ENCODE measurements at regions not wholly inside any gene's neighbourhood (a gene's known extent, or its start where the extent isn't known, plus 50 kb on each side); places are given as distances from the start of the nearest gene placed in this dataset.
A peak's percentile ranks its signal among the peaks of the same experiment; 100 is the strongest.

GRCh38 chr13:84917252-84917878 lies 881.9 kb downstream of the SLITRK6 start:
- H3K4me2 ChIP-seq: no peak overlapping the region
- no peak overlapping the region for H3K9ac ChIP-seq
- H3K4me3 ChIP-seq: no peak overlapping the region

GRCh38 chr13:84912720-84913119 lies 886.5 kb downstream of the SLITRK6 start:
- no peak overlapping the region for H3K4me3 ChIP-seq
- no peak overlapping the region for H3K9ac ChIP-seq
- no peaks in the 10 kb centered on the region for H3K36me3 ChIP-seq
- H3K4me1 ChIP-seq: no peaks in the 10 kb centered on the region
- H3K9me3 ChIP-seq (replicated peaks in 1 of 11): peaks cover 0 to 11% (median 6%) of the 10 kb centered on the region in 11 experiments; a peak in 10 of 22 replicates
- no peaks in the 10 kb centered on the region for H4K20me1 ChIP-seq
- no peak overlapping the region for H3K4me2 ChIP-seq
- no peaks in the 10 kb centered on the region for H3K27me3 ChIP-seq
- H3K27ac ChIP-seq: no peak overlapping the region
- TF ChIP-seq Cebpa-rat (IDR thresholded peaks at IDR 0.05): no peak

More at GRCh38 chr13:84917252-84917878, 881.9 kb downstream of the SLITRK6 start:
- Histone ChIP-seq H3K27me3 (no peaks in the 10 kb centered on the region), H3K4me1 (0 out of 20 replicates have a peak, but pooled peaks cover 0 to 3% (median 0%) of the 10 kb centered on the region in 10 experiments), H3K27ac (no peak overlapping the region), H3K36me3 (no peaks in the 10 kb centered on the region), H4K20me1 (no peaks in the 10 kb centered on the region), H3K9me3 (replicated peaks in 1 of 11) (peaks cover 0 to 11% (median 4%) of the 10 kb centered on the region in 11 experiments; a peak in 9 of 22 replicates)
- TF ChIP-seq Cebpa-rat (IDR thresholded peaks at IDR 0.05): no peak

- Histone ChIP-seq H4K20me1 (no peaks in the 10 kb centered on the region), H3K4me1 (no peaks in the 10 kb centered on the region), H3K9me3 (replicated peaks in 1 of 11) (peaks cover 0 to 11% (median 6%) of the 10 kb centered on the region in 11 experiments; a peak in 10 of 22 replicates), H3K27me3 (no peaks in the 10 kb centered on the region), H3K36me3 (no peaks in the 10 kb centered on the region), H3K4me2 (no peak overlapping the region), H3K4me3 (no peak overlapping the region), H3K9ac (no peak overlapping the region), H3K27ac (no peak overlapping the region)
- no peak for TF ChIP-seq Cebpa-rat (IDR thresholded peaks at IDR 0.05)
Observed at GRCh38 chr13:84910423-84910822, 888.8 kb downstream of the SLITRK6 start.

GRCh38 chr13:84903391-84903790 lies 895.8 kb downstream of the SLITRK6 start:
- Histone ChIP-seq H3K27ac (no peak overlapping the region), H3K36me3 (no peaks in the 10 kb centered on the region), H4K20me1 (no peaks in the 10 kb centered on the region), H3K9me3 (replicated peaks in 1 of 11) (peaks cover 0 to 17% (median 10%) of the 10 kb centered on the region in 11 experiments; a peak in 18 of 22 replicates), H3K27me3 (no peaks in the 10 kb centered on the region), H3K4me3 (no peak overlapping the region), H3K9ac (no peak overlapping the region), H3K4me1 (peaks cover 5 to 19% (median 16%) of the 10 kb centered on the region in 10 experiments; a peak in 17 of 20 replicates), H3K4me2 (no peak overlapping the region)
- TF ChIP-seq Cebpa-rat (IDR thresholded peaks at IDR 0.05): no peak

- Histone ChIP-seq H4K20me1 (no peaks in the 10 kb centered on the region), H3K4me1 (peaks cover 5 to 19% (median 16%) of the 10 kb centered on the region in 10 experiments; a peak in 17 of 20 replicates), H3K27ac (peak overlapping the region in 2 of 11 experiments; percentile 41 to 49; a peak in 5 of 22 replicates), H3K27me3 (no peaks in the 10 kb centered on the region), H3K9ac (no peak overlapping the region), H3K9me3 (replicated peaks in 1 of 11) (peaks cover 0 to 19% (median 11%) of the 10 kb centered on the region in 11 experiments; a peak in 18 of 22 replicates), H3K4me3 (no peak overlapping the region), H3K4me2 (peak overlapping the region; percentile 5 to 48 (median 30); a peak in 17 of 22 replicates), H3K36me3 (no peaks in the 10 kb centered on the region)
- TF ChIP-seq Cebpa-rat (IDR thresholded peaks at IDR 0.05): no peak
Observed at GRCh38 chr13:84902243-84902642, 897.0 kb downstream of the SLITRK6 start.

DNA sequence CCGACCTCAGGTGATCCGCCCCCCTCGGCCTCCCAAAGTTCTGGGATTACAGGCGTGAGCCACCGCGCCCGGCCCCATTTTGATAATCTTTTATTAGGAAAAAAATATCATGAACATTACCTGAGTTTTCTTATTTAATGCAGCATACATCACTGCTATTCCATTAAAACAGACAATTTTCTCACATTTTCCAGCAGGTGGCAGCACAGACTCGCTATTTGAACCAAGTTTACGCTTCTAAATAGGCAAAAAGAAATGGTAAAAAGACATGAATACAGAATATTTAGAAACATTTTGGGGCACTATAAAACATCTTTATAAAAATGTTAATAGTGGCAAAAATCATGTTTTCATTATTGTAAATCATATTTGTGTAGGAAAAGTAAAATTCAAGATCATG lies 903.1 kb downstream of the SLITRK6 start:
- H3K4me3 ChIP-seq: 0 out of 20 replicates have a peak overlapping the region, but pooled peaks of 1 of the 10 experiments have one; percentile 15
- H3K4me1 ChIP-seq: peaks cover 0 to 4% (median 0%) of the 10 kb centered on the region in 10 experiments; a peak in 2 of 20 replicates
- peak overlapping the region in 8 of 11 experiments; percentile 15 to 68 (median 26); a peak in 7 of 22 replicates for H3K4me2 ChIP-seq
- no peaks in the 10 kb centered on the region for H3K27me3 ChIP-seq
- no peak overlapping the region for H3K27ac ChIP-seq
- H3K9me3 ChIP-seq (replicated peaks in 1 of 11): peaks cover 11 to 27% (median 22%) of the 10 kb centered on the region in 11 experiments
- H3K36me3 ChIP-seq: no peaks in the 10 kb centered on the region
- no peak overlapping the region for H3K9ac ChIP-seq
- no peaks in the 10 kb centered on the region for H4K20me1 ChIP-seq
- TF ChIP-seq Cebpa-rat (IDR thresholded peaks at IDR 0.05): no peak

DNA sequence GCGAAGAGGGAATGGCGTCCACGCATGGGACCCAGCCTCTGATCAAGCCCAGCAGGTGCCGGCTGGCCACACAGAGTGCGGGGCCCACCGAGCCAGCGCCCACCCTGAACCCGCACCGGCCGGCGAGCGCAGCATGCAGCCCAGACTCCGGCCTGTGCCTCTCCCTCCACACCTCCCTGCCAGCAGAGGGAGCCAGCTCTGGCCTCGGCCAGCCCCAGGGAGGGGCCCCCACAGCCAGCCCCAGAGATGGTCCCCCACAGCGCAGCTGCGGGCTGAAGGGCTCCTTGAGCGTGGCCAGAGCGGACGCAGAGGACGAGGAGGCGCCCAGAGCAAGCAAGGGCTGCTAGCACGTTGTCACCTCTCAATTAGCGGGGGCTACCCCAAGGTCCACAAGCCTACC lies 904.5 kb downstream of the SLITRK6 start:
- no peak overlapping the region for H3K9ac ChIP-seq
- no peak overlapping the region for H3K27ac ChIP-seq
- H3K9me3 ChIP-seq (replicated peaks in 1 of 11): peaks cover 6 to 21% (median 16%) of the 10 kb centered on the region in 11 experiments; a peak in 21 of 22 replicates
- peaks cover 0 to 4% (median 0%) of the 10 kb centered on the region in 10 experiments; a peak in 2 of 20 replicates for H3K4me1 ChIP-seq
- TF ChIP-seq Cebpa-rat (IDR thresholded peaks at IDR 0.05): no peak
- H3K4me2 ChIP-seq: no peak overlapping the region
- H3K27me3 ChIP-seq: no peaks in the 10 kb centered on the region
- H4K20me1 ChIP-seq: no peaks in the 10 kb centered on the region
- H3K36me3 ChIP-seq: no peaks in the 10 kb centered on the region
- H3K4me3 ChIP-seq: no peak overlapping the region

DNA sequence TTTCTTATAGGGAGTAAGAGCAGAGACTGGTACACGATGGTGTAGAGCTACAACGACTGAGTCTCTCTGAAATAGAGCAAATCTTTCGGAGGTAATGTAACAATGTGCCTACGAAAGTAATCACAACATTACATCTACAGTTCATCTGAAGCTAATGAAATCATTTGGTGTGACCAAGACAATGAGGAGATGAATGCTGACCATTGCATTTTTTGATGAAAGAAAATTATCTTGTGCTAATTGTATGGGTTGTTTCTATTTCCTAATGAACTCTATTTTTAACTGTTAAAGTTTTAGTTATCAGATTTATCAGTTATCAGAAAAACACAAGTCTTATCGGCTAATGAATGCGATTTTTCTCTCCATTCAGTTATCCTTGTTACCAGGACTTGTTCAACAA lies 913.4 kb downstream of the SLITRK6 start:
- H3K27me3 ChIP-seq: no peaks in the 10 kb centered on the region
- H3K9me3 ChIP-seq (replicated peaks in 1 of 11): no peaks in the 10 kb centered on the region
- no peak overlapping the region for H3K9ac ChIP-seq
- H3K4me3 ChIP-seq: no peak overlapping the region
- no peaks in the 10 kb centered on the region for H3K36me3 ChIP-seq
- no peak for TF ChIP-seq Cebpa-rat (IDR thresholded peaks at IDR 0.05)
- H3K4me2 ChIP-seq: no peak overlapping the region
- peaks cover 0 to 10% (median 6%) of the 10 kb centered on the region in 10 experiments; a peak in 8 of 20 replicates for H3K4me1 ChIP-seq
- no peak overlapping the region for H3K27ac ChIP-seq
- no peaks in the 10 kb centered on the region for H4K20me1 ChIP-seq

DNA sequence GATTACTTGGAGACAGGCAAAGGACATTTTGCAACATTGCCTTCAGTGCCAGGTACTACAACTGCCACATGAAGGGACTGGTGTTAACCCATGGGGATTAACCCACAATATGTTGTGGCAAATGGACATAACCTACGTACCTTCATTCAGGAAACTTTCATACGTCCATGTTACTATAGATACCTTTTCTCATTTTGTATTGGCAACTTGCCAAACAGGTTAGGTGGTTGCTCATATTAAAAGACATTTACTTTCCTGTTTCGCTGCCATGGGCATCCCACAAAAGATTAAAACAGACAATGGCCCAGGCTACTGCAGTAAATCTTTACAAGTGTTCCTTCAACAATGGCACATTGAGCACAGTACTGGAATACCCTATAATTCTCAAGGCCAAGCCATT lies 925.3 kb downstream of the SLITRK6 start:
- Histone ChIP-seq H3K9ac (no peak overlapping the region), H3K4me3 (no peak overlapping the region), H3K4me2 (no peak overlapping the region), H3K27ac (no peak overlapping the region), H3K36me3 (no peaks in the 10 kb centered on the region), H3K9me3 (replicated peaks in 1 of 11) (peaks cover 8 to 19% (median 13%) of the 10 kb centered on the region in 11 experiments; a peak in 18 of 22 replicates), H3K27me3 (no peaks in the 10 kb centered on the region), H3K4me1 (no peaks in the 10 kb centered on the region), H4K20me1 (no peaks in the 10 kb centered on the region)
- no peak for TF ChIP-seq Cebpa-rat (IDR thresholded peaks at IDR 0.05)

Measured in BLaER1 treated with 17β-estradiol and CSF1 and Interleukin-3, amounts not matched to agents 10 nM and 100 nM (cell line).